NCI-H774 (cell line): ENCODE measurements at regions not wholly inside any gene's neighbourhood (a gene's known extent, or its start where the extent isn't known, plus 50 kb on each side); places are given as distances from the start of the nearest gene placed in this dataset.

Experiments used
- DNase-seq: peaks from one replicate; lab custom pipeline; 2025; lab: John Stamatoyannopoulos, UW

- DNase-seq, result no peak
These were observed 241.1 kb upstream of the ZNF507 start for GRCh38 chr19:32104153-32104849.

- DNase-seq, result no peak
These were observed 240.6 kb upstream of the ZNF507 start for GRCh38 chr19:32104850-32105235.

GRCh38 chr19:32105527-32106310 lies 239.7 kb upstream of the ZNF507 start:
- no peak for DNase-seq

GRCh38 chr19:32122258-32122657 lies 223.2 kb upstream of the ZNF507 start:
- DNase-seq, result no peak

GRCh38 chr19:32123355-32123940 lies 222.0 kb upstream of the ZNF507 start:
- DNase-seq, result no peak

GRCh38 chr19:32124585-32124984 lies 220.8 kb upstream of the ZNF507 start:
- DNase-seq, result no peak

GRCh38 chr19:32129141-32129540 lies 216.3 kb upstream of the ZNF507 start:
- no peak for DNase-seq

- DNase-seq, result no peak
These were observed 215.1 kb upstream of the ZNF507 start for GRCh38 chr19:32130332-32130731.

GRCh38 chr19:32131005-32131404 lies 214.4 kb upstream of the ZNF507 start:
- DNase-seq, result no peak

- DNase-seq, result no peak
These were observed 207.0 kb upstream of the ZNF507 start for GRCh38 chr19:32138416-32138815.

- DNase-seq, result no peak
These were observed 203.4 kb upstream of the ZNF507 start for GRCh38 chr19:32141840-32142511.

GRCh38 chr19:32146664-32147063 lies 198.7 kb upstream of the ZNF507 start:
- no peak for DNase-seq

- DNase-seq, result no peak
These were observed 194.8 kb upstream of the ZNF507 start for GRCh38 chr19:32150605-32151004.

GRCh38 chr19:32154418-32154817 lies 191.0 kb upstream of the ZNF507 start:
- DNase-seq, result no peak

GRCh38 chr19:32164384-32164992 lies 180.9 kb upstream of the ZNF507 start:
- no peak for DNase-seq

- no peak for DNase-seq
These were observed 180.3 kb upstream of the ZNF507 start for GRCh38 chr19:32165141-32165540.

- DNase-seq, result no peak
These were observed 179.7 kb upstream of the ZNF507 start for GRCh38 chr19:32165750-32166149.

- DNase-seq, result no peak
These were observed 179.2 kb upstream of the ZNF507 start for GRCh38 chr19:32166238-32166637.

GRCh38 chr19:32168111-32168510 lies 177.3 kb upstream of the ZNF507 start:
- DNase-seq, result no peak

GRCh38 chr19:32168606-32169005 lies 176.8 kb upstream of the ZNF507 start:
- no peak for DNase-seq

GRCh38 chr19:32171719-32172151 lies 173.7 kb upstream of the ZNF507 start:
- DNase-seq, result no peak

GRCh38 chr19:32172566-32173160 lies 172.7 kb upstream of the ZNF507 start:
- DNase-seq, result no peak
